Hepatic stellate cell (primary cell): ENCODE measurements at regions not wholly inside any gene's neighbourhood (a gene's known extent, or its start where the extent isn't known, plus 50 kb on each side); places are given as distances from the start of the nearest gene placed in this dataset.
"Not testable (repeated sequence)": the region's sequence is repeated elsewhere in the genome, so short reads cannot be mapped to it uniquely, and the experiment has no call there.

Experiments
- DNase-seq: peaks from one replicate; pipeline ENCODE4 v3.0.0; 2011; ENCODE audit warnings: low spot score

DNA sequence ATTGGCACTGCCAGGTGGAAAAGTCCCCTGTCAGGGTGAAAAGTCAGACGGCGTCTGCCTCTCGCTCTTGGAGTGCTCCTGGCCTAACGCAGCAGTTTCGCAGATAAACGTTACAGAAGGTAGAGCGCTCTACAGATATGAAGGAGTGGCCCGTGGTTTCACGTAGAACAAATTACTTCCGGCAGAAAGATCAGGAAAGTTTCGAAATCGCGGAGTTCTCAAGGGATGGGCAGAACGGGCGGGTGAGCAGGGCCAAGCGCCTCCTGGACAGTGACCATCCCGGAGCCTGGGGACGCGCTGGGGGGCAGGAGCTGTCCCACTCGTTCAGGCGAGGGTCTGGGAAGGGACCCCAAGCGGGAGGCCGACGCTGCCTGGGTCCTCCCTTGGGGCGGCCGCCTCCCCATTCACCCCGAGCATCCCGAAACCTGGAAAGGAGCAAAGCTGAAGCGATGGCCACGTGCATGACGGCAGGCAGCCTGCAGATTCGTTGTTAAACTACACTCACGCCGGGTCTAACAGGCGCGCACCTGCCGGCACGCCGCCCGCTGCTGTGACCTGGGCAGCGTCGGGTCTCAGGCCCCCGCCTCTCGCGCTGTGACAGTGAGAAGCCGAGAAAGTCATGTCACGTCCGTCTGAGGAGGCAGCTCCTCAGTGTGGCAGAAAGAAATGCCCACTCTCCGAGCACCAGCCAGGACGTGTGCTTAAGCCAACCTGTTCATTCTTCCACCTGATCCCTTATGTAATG is 122.9 kb upstream of the SALL3 start:
- DNase-seq = no peak

DNA sequence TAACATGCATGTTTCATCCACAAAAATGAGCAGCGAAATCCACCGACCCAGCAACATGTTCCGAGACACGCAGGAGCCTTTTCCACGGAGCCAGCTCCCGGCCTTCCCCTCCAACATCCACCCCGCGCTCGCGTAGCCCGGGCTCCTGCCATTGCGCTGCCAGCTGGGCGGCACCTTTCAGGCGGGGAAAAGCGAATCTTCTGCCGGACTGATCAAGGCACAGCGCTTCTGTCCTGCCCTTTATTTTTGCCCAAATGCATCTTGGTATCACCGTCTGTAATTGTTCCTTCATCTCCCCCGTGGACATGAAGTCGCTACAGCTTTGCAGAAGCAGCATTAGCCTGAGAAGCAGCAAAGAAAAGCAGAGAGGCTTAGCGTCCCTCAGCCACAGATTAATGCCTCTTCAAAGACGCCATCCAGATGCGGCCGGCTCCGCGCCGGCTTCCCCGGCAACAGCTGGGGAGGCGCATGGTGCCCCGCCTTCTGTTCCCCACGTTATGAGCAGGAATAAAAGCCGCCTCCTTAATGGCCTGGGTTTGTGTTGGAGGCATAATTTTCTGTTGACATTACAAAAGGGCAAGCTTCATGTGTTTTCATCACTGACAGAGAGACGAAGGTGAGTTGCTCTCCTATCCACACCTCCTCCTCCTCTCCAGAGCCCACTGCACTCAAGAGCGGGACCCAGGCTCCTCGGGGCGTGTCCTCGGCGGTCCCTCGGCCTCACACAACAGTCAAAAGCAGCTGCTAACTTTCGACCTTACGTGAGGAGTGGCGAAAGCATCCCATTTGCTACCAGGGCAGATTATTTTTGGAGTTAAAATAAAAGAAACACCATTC is 122.1 kb upstream of the SALL3 start:
- no peak for DNase-seq

DNA sequence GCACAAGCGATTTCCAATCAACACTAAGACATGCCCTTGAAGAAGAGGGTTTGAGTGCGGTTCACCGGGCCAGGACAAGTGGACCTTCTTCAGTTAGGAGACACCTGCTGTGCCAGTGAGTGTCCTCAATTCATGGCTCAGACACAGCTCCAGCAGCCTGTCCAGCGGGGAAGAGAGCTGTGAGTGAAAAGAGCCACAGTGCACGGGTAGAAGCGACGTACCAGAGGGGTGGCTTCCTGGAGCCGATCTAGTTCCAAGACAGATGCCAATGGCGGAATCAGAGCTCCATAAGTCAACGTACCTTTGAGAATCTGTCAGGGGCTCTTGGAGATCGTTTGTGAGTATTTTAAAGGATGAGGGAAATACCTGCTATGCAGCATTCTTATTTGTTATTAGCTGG is 119.9 kb upstream of the SALL3 start:
- no peak for DNase-seq

DNA sequence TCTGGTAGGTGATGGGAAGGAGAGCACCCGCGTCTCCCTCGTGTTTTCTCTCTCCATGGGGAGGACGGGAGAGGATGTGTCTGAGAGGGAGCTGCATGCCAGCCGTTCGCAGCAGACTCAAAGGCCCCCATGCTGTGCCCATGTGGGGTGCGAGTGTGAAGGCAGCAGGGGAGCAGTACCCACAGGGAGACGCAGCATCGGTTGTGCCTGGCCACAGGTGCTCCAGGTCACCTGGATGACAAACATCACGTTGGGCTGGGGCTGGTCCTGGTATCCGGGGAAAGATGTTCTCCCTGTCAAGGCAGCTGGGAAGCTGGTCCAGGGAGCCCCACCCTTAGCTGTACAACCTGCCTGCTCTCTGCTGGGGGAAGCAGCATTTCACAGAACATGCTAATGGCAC is 119.5 kb upstream of the SALL3 start:
- DNase-seq = no peak

DNA sequence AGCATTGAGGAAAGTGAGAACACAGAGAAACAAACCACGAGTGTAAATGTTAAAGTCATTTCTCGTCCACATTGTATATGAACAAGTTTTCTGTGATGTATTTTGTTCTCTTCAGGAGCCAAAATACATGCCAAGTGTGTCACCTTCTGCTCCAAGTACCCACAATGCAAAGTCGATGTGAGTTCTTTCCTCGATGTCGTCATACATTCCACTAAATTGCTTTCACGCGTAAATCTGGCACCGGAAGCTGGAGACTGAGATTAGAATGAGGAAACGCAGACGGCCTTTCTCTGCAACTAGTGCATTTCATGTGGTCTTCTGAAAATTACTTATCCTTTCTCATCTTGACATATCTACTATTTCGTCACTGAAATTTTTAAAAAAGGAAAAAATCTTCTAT is 118.5 kb upstream of the SALL3 start:
- no peak for DNase-seq

DNA sequence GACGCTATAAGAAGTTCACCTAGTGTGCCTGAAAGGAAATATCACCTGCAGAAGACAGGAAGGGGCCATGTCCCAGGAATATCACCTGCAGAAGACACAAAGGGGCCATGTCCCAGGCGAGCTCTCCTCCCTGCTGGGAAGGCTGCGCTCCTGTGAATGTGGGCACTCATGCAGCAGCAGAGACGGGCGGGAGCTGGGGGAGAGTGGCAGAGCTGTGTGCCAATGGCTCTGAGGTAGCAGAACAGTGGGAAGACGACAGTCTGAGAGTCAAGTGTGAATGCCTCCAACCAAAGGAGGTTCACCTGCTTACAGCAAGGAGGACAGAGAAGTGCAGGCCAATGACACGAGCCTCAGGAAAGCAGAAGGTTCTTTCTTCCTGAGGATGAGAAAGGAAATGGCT is 117.9 kb upstream of the SALL3 start:
- DNase-seq = no peak

DNA sequence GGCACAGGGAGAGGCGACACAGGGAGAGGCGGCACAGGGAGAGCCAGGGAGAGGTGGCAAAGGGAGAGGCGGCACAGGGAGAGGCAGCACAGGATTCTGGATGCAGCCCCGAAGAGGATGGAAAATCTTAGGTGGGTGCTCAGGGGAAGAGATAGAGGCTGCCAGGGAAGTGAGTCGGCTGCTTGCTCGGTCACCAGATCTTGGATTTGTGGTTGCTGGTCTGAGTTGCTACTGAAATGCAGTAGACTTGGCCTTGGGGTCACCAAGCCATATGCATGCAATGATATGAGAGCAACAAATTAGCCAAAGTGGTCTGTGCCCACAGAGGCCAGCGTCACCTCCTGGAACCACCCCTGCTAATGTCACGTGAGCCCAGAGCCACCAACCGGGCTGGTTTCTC is 117.2 kb upstream of the SALL3 start:
- no peak for DNase-seq

DNA sequence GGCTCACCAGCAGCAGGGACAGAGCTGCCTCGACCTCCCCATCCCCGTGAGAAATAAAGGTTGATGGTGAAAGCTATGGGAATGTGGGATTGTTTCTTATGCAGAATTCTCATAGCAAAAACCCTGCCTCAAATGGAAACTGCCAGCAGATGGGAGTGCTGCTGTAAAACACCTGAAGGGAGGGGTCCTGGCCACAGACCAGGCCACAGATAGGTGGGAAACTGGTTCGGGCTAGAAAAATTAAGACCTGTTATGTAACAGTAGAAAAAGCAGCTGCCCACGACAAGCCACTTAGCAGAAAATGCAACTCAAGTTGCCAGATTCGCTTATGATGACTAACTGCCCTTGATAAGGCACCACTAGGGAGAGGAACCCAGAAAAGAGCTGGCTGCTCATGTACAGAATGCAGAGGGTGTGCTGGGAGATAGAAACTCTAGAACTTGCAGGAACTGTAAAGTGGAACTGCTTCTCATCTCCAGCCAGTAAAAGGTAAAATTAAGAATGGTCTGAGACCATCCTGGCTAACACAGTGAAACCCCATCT is 114.5 kb upstream of the SALL3 start:
- no peak for DNase-seq

DNA sequence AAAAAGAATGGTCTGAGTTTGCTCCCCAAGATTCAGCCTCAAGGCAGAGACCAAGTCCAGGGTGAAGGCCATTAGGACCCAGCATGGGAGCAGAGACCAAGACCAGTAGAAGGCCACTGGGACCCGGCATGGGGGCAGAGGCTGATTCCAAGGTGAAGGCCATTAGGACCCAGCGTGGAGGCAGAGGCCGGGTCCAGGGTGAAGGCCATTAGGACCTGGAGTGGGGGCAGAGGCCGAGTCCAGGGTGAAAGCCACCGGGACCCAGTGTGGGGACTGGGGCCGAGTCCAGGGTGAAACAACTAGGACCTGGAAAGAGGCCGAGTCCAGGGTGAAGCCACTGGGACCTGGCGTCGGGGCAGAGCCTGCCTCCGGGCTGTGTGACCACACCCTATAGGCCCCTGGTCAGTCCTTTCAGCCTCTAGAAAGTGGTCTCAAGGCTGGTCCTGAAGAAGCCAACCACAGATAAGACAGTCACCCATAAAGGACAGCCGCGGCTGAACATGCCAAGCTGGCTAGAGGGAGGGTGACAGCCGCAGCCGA is 113.8 kb upstream of the SALL3 start:
- no peak for DNase-seq

DNA sequence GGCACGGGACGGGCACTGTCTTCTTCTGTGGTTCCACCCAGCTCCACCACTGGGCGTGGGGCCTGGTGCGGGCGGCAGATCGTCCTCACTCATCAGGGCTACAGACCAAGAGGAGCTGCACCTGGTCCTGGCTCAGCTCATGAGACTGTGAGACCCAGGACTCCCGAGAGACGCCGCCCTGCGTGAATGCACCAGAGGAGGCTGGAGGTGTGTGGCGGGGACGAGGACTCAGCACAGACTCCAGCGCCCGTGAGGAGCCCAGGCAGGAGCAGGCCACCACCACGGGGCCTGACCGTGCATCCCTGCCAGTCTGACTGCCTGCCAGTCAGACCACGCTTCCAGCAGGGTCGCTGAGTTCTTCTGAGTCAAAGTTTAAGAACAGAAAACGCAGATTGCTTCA is 112.5 kb upstream of the SALL3 start:
- no peak for DNase-seq

DNA sequence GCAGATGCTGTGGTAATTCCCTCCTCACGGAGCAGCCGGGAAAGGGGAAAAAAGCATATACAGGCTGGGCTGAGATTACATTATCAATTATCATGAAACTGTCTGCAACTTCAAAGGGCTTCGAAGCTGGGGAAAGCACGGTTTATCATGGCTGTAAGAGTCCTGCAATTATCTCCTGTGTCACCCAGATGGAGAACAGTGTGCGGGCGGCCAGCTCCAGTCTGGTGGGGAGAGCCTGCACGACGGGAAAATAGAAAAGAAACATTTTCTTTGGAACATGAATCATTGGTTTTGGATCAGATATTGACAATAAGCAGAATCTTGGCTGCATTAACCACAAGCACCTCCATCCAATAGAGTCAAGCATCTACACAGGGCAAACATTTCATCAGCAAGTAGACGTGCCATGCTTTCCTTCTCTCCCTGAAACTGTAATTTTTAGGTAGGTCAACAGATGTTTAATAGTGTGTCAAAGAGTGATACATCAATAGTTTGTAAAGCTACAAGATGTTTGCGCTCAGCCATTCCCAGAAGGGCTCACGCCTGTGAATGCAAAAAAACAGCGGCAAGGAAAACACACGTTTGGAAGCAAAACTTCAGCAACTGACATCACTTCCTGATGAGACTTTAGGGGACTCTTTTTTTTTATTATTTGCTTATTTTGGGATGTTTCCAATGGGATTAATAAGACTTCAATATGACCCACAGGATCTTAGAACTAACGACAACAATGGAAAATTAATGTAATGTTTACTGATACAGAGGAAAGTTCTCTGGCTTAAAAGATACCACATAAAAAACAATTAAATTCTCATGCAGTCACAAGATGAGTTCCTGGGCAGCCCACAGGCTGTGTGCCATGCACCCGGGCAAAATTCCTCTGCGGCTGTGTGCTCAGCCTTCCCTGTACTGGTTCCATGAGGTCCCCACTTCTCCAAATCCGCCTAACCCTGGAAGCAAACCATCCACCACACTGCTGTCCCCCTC is 111.0 kb upstream of the SALL3 start:
- no peak for DNase-seq

DNA sequence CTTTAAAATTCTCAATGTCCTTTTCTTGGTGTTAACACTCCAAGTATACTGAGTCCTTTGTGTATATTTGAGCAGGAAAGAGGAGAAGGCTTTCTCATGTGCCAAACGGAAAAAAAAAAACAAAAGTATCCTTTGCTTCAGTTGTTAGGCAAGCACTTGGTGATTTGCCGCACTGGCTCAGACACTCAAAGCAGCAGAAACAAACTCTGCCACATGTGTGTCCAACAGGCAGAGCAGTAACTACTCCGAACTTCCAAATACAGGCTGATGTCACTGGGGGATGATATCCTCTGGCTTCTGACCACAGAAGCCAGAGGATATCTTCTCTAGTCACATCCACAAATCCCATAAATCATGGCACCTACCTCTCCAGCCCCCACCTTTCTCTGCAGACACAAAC is 108.0 kb upstream of the SALL3 start:
- DNase-seq = no peak

DNA sequence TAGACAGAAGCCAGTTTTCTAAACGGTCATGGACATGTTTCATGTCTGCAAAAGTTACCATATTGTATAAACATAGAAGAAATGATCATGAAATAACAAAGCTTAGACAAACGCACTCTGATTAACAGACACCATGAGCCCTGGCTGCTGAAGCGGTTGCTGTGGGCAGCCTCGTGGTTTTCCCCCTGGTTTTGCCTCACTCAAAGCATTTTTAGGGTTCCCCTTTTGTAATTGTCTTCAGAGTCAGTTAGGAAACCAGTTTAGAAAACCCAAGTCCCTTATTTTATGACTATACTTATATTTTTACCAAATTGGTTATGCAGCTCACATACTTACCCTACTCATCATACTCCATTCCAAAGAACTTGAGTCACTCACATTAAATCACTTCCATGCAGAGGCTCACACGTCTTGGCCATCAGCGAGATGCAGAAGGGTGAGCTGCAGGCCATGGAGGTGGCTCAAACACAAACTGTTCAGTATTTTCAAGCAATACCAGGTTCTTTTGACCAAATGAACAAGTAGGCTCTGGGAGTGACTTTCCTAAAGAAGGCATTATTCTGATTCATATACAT is 105.6 kb upstream of the SALL3 start:
- DNase-seq = no peak

DNA sequence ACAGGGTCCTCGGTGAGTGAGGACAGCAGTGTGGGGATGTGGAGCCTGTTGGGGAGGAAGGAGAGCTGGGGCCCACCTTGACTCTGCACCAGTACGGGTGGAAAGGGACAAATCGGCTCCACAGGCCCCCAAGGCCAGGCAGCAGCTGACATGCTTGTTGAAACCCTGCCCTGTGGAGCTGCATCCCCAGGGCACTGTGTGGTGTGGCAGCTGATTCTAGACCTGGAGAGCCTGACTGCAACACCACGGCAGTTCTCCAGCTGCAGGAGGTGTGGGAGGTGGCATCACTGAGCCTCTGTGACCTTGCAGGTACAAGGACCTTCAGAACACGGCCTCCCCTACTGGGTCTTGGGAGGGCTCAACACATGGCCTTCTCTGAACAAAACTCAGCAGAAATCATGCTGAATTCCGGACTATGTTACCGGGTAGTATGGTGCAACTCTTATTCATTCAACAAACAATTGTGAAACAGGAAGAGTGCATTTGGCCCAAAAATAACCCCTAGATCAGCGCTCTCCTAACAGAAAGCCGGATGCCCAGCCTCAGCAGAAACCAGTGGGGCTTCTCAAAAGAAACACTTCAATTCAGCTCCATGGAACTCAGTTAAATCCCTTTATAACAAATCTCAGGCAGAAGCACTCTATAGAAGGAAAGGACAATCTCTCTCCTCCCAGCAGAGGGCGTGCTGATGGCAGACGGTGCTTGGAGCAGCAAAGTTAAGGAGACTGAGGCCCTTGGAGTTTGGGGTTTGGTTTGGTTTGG is 104.4 kb upstream of the SALL3 start:
- no peak for DNase-seq

DNA sequence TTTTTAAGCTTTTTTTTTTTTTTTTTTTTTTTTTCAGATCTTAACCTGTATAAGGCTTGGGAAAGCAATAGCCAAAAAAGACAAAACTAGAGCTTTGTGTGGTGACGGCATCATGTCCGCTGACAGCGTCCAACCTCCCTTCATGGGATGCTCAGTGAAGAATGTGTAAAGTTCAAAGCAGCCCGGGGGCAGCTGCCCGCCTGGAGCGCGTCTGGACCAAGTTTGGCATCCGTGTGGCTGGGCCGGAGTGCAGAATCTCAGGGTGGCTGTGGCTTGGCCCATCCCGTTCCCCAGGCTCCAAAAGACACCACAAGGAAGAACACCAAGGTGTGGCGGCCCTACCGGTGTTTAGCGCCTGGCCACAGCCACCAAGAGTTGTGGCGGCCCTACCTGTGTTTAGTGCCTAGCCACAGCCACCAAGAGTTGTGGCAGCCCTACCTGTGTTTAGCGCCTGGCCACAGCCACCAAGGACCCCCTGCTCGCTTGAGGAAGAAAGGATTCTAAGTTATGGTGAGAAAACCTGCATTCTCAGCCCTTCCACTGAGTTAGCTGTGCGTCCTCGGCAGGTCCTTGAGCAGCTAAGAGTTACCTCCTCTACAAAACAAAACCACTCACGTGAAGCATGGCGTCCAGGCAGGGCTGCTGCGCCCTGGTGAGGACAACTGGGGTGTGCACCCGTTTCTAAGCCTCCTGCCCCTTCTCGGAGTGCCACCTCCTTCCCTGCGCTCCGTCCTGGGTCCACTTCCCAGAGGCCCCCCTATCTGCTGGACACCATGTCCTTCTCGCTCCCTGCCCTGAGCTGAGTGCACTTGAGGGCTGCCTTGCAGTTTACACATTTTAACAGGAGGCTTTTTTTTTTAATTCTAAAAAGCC is 103.6 kb upstream of the SALL3 start:
- DNase-seq = no peak

DNA sequence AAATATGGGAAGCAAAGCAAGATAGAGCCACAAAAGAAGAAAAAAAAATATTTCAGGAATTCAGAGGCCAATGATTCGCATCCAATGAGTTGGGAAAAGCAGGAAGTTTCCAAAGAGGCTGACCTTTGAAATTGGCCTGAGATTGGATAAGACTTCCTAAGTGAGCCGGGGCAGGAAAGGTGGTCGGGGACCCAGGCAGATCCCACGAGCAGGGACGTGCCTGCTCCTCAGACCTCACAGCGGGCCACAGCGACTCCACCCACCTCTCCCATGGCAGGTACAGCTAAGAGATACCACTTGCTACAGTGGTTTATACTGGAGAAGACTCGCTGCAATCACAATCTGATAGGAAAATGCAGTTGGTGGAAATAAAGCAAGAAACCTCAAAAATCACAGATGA is 102.8 kb upstream of the SALL3 start:
- no peak for DNase-seq

DNA sequence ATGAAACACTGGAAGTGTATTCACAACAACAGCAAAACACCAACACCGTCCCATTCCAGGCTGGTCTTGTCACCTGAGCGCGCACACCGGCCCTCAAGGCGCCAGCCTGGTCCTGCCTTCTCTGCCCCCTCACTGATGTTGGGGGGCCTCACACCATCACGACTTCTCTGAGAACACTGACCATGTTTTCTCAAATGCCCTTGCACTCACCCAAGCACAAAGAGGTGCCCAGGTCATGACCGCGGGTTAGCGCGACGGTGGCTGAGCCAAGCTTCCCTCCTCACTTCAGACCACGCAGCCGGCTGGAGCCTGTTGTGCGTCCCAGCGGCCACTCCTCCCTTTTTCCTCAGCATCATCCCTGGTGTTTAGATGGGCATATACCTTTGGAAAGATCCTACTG is 101.3 kb upstream of the SALL3 start:
- DNase-seq = no peak

DNA sequence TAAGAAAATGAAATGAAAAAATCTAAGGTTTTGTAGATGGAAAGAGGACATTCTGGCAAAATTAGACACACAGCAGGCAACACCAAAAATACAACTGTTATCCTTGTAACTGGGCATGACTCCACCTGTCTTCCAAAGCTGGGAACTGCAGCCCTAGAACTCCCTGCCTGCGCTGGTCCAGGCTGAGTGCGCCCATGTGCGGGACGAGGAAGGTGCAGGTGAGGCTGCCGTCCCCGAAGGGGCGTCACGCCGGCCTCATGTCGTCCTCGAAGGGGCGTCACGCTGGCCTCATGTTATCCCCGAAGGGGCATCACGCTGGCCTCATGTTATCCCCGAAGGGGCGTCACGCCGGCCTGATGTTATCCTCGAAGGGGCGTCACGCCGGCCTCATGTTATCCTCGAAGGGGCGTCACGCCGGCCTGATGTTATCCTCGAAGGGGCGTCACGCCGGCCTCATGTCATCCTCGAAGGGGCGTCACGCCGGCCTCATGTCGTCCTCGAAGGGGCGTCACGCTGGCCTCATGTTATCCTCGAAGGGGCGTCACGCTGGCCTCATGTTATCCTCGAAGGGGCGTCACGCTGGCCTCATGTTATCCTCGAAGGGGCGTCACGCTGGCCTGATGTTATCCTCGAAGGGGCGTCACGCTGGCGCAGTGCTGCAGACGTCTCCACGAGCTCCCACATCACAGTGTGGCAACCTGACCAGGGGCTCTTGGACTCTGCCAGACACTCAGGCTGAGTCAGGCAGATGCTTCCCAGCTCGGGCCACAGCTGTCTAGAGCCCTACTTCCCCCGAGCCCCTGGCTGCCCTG is 100.3 kb upstream of the SALL3 start:
- DNase-seq = not testable (repeated sequence)

DNA sequence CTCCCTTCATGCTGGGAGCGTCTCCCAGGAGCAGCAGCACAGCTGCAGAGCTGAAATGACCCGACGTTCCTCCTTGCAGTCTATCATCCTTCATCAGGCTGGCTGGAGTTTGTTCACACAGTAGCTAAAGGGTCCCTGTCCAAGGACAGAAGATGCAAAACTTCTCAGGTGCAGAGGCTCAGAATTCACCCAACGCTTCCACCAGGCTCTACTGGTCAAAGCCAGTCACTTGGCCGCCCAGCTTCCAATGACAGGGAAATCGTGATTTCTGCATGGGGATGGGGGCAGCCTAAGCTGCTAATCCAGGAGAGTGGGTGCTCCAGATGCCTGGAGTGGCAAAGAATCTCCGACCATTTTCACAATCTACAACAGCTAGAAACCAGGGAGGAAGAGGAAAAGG is 97.0 kb upstream of the SALL3 start:
- no peak for DNase-seq
